Hematopoietic multipotent progenitor cell treated with erythropoietin and hydrocortisone succinate and interleukin-3 and kit ligand, for 4 days (in vitro differentiated cells): ENCODE measurements at regions not wholly inside any gene's neighbourhood (a gene's known extent, or its start where the extent isn't known, plus 50 kb on each side); places are given as distances from the start of the nearest gene placed in this dataset.

Source experiments
- DNase-seq: peaks from one replicate; pipeline ENCODE4 v3.0.0-alpha.2; 2015

GRCh38 chr2:220134756-220135534 lies 507.5 kb downstream of the SLC4A3 start:
- DNase-seq = no peak

GRCh38 chr2:220143336-220143735 lies 515.9 kb downstream of the SLC4A3 start:
- DNase-seq = no peak

GRCh38 chr2:220144411-220144810 lies 517.0 kb downstream of the SLC4A3 start:
- no peak for DNase-seq

- DNase-seq = no peak
Observed at GRCh38 chr2:220147161-220148038, 520.0 kb downstream of the SLC4A3 start.

- DNase-seq = no peak
Observed at GRCh38 chr2:220148471-220149248, 521.2 kb downstream of the SLC4A3 start.

- no peak for DNase-seq
Observed at GRCh38 chr2:220151341-220151740, 523.9 kb downstream of the SLC4A3 start.

GRCh38 chr2:220152281-220152935 lies 525.0 kb downstream of the SLC4A3 start:
- no peak for DNase-seq

- no peak for DNase-seq
Observed at GRCh38 chr2:220153118-220153517, 525.7 kb downstream of the SLC4A3 start.

GRCh38 chr2:220154304-220154703 lies 526.9 kb downstream of the SLC4A3 start:
- no peak for DNase-seq

GRCh38 chr2:220157312-220157711 lies 529.9 kb downstream of the SLC4A3 start:
- DNase-seq = no peak

GRCh38 chr2:220159738-220160137 lies 532.3 kb downstream of the SLC4A3 start:
- no peak for DNase-seq

- DNase-seq = no peak
Observed at GRCh38 chr2:220162320-220162719, 534.9 kb downstream of the SLC4A3 start.

- no peak for DNase-seq
Observed at GRCh38 chr2:220163486-220163885, 536.1 kb downstream of the SLC4A3 start.

- no peak for DNase-seq
Observed at GRCh38 chr2:220165401-220165800, 538.0 kb downstream of the SLC4A3 start.

- DNase-seq = no peak
Observed at GRCh38 chr2:220166616-220167015, 539.2 kb downstream of the SLC4A3 start.

GRCh38 chr2:220167956-220168355 lies 540.5 kb downstream of the SLC4A3 start:
- no peak for DNase-seq

GRCh38 chr2:220168891-220169546 lies 541.6 kb downstream of the SLC4A3 start:
- no peak for DNase-seq

GRCh38 chr2:220174826-220175225 lies 547.4 kb downstream of the SLC4A3 start:
- no peak for DNase-seq

- no peak for DNase-seq
Observed at GRCh38 chr2:220175967-220176366, 548.5 kb downstream of the SLC4A3 start.

GRCh38 chr2:220178991-220179695 lies 551.7 kb downstream of the SLC4A3 start:
- DNase-seq = no peak

- DNase-seq = no peak
Observed at GRCh38 chr2:220181165-220181564, 553.7 kb downstream of the SLC4A3 start.
